HEK293 (cell line): ENCODE measurements at regions not wholly inside any gene's neighbourhood (a gene's known extent, or its start where the extent isn't known, plus 50 kb on each side); places are given as distances from the start of the nearest gene placed in this dataset.
"Not testable (repeated sequence)": the region's sequence is repeated elsewhere in the genome, so short reads cannot be mapped to it uniquely, and the experiment has no call there.

Experiments
- CTCF ChIA-PET: fragments of 350-600 bp; formaldehyde crosslinking; extraction: SDS; loops from one replicate; lab custom pipeline; 2021; ENCODE audit warnings: antibody characterized with exemption; lab: Yijun Ruan, JAX
- POLR2A ChIA-PET: fragments of 300-600 bp; formaldehyde crosslinking; extraction: SDS; loops from one replicate; lab custom pipeline; 2020; ENCODE audit warnings: antibody characterized with exemption, inconsistent platforms; lab: Yijun Ruan, JAX
- H3K27ac ChIP-seq: fragments of 200-500 bp; sonication (Bioruptor generic); 2 replicates; pipeline ENCODE4 v1.5.1; 2014; ENCODE audit warnings: low read depth, low read length, control low read depth, inconsistent platforms; ENCODE audit errors: extremely low read depth
- H3K36me3 ChIP-seq, 2 experiments: fragments of 200-500 bp in 1 of 2; sonication (Bioruptor generic) in 1 of 2; 1 replicate in 1 of 2; 2 replicates in 1 of 2; pipeline ENCODE4 v1.5.1; 2014 to 2017; ENCODE audit warnings: inconsistent platforms in 2 of 2, low read length in 2 of 2; ENCODE audit not compliant: control insufficient read depth in 2 of 2, insufficient read depth in 1 of 2
- H3K4me1 ChIP-seq: fragments of 200-500 bp; sonication (Bioruptor generic); 2 replicates; pipeline ENCODE4 v1.5.1; 2014; ENCODE audit warnings: mild to moderate bottlenecking, low read length, inconsistent platforms; ENCODE audit not compliant: control insufficient read depth, insufficient read depth
- H3K4me3 ChIP-seq: 2 replicates; pipeline ENCODE4 v1.5.1; 2011; ENCODE audit warnings: low read depth, mild to moderate bottlenecking, control low read depth, low read length, moderate library complexity
- H3K9me3 ChIP-seq: fragments of 200-500 bp; sonication (Bioruptor generic); 2 replicates; pipeline ENCODE4 v1.5.1; 2014; ENCODE audit warnings: low read depth, low read length, inconsistent platforms; ENCODE audit not compliant: control insufficient read depth, insufficient read depth
- ZBTB48 ChIP-seq: fragments of 450-650 bp; formaldehyde crosslinking; IDR thresholded peaks from 2 replicates; pipeline ENCODE4 v1.5.1; 2016; ENCODE audit warnings: missing biosample characterization, missing genetic modification characterization
- ZNF146 ChIP-seq: fragments of 450-650 bp; formaldehyde crosslinking; IDR thresholded peaks from 2 replicates; pipeline ENCODE4 v1.5.1; 2016; ENCODE audit warnings: missing biosample characterization, missing genetic modification characterization
- ZNF280D ChIP-seq: fragments of 450-650 bp; formaldehyde crosslinking; IDR thresholded peaks from 2 replicates; pipeline ENCODE4 v1.5.1; 2016; ENCODE audit warnings: missing biosample characterization, missing genetic modification characterization

- POLR2A ChIA-PET, CTCF ChIA-PET, H3K4me3 ChIP-seq: not testable (repeated sequence)
Observed at GRCh38 chr5:34339408-34340001, 296.5 kb upstream of the C1QTNF3 start.

GRCh38 chr5:34354440-34354839, 301.7 kb upstream of the RAI14 start:
- TF ChIP-seq ZNF280D (peak; percentile 69; the same call in 1 of the 2 replicates), ZNF146 (peak; percentile 57; the same call in 1 of the 2 replicates)
- H3K27ac ChIP-seq, H3K9me3 ChIP-seq, POLR2A ChIA-PET, H3K36me3 ChIP-seq, H3K4me3 ChIP-seq, H3K4me1 ChIP-seq, CTCF ChIA-PET: not testable (repeated sequence)

More at GRCh38 chr5:34339408-34340001, 296.5 kb upstream of the C1QTNF3 start:
- not testable (repeated sequence) for H3K36me3 ChIP-seq, H3K9me3 ChIP-seq, H3K27ac ChIP-seq, H3K4me1 ChIP-seq

- H3K36me3 ChIP-seq, CTCF ChIA-PET, POLR2A ChIA-PET, H3K27ac ChIP-seq, H3K4me1 ChIP-seq, H3K9me3 ChIP-seq, H3K4me3 ChIP-seq: not testable (repeated sequence)
Observed at GRCh38 chr5:34371417-34371816, 284.7 kb upstream of the RAI14 start.

GRCh38 chr5:34371817-34372216, 284.3 kb upstream of the RAI14 start:
- CTCF ChIA-PET, H3K4me1 ChIP-seq, POLR2A ChIA-PET: not testable (repeated sequence)

GRCh38 chr5:34372739-34373138, 283.4 kb upstream of the RAI14 start:
- TF ChIP-seq ZBTB48 (tag by site-specific recombination): peak; percentile 50; the same call in 1 of the 2 replicates
- H3K27ac ChIP-seq, H3K4me3 ChIP-seq, H3K9me3 ChIP-seq, H3K4me1 ChIP-seq, CTCF ChIA-PET, H3K36me3 ChIP-seq, POLR2A ChIA-PET: not testable (repeated sequence)

More at GRCh38 chr5:34371817-34372216, 284.3 kb upstream of the RAI14 start:
- not testable (repeated sequence) for H3K36me3 ChIP-seq, H3K27ac ChIP-seq, H3K9me3 ChIP-seq, H3K4me3 ChIP-seq

DNA sequence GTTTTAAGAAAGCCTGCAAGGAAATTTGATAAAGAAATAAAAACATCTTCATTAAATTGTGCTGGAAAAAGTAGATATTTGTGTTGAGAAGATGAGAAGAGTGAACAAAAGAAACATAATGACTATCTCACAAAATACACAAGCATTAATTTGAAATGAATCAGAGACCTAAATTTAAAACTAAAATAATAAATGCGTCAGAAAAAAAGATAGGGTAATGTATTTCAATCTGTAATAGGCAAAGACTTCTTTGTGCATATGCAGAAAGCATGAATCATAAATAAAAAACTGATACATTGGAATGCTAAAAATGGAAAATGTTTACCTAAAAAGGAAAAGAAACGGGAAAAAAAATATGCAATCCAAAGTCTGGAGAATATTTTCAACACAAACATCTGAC, 278.5 kb upstream of the RAI14 start:
- CTCF ChIA-PET: not testable (repeated sequence)

GRCh38 chr5:34378498-34378897, 277.6 kb upstream of the RAI14 start:
- H3K4me3 ChIP-seq, H3K4me1 ChIP-seq, H3K36me3 ChIP-seq, CTCF ChIA-PET, H3K27ac ChIP-seq, H3K9me3 ChIP-seq, POLR2A ChIA-PET: not testable (repeated sequence)

More for the DNA sequence above, 278.5 kb upstream of the RAI14 start:
- H3K4me1 ChIP-seq, H3K27ac ChIP-seq, H3K36me3 ChIP-seq, H3K4me3 ChIP-seq, POLR2A ChIA-PET, H3K9me3 ChIP-seq: not testable (repeated sequence)

GRCh38 chr5:34388754-34389153, 267.4 kb upstream of the RAI14 start:
- H3K9me3 ChIP-seq, POLR2A ChIA-PET, H3K27ac ChIP-seq, H3K36me3 ChIP-seq, CTCF ChIA-PET, H3K4me1 ChIP-seq, H3K4me3 ChIP-seq: not testable (repeated sequence)
